ENCODE measurements at regions not wholly inside any gene's neighbourhood (a gene's known extent, or its start where the extent isn't known, plus 50 kb on each side); places are given as distances from the start of the nearest gene placed in this dataset.

GRCh38 chr15:36130641-36131310, 448.6 kb upstream of the CDIN1 start:
- TF ChIP-seq CTCF (conservative IDR thresholded peaks at IDR 0.05) (no peak), EZH2 (IDR thresholded peaks at IDR 0.05; ENCODE audit: low read depth) (no peak)

All from PC-9 (cell line).